Keratinocyte (primary cell): ENCODE measurements at regions not wholly inside any gene's neighbourhood (a gene's known extent, or its start where the extent isn't known, plus 50 kb on each side); places are given as distances from the start of the nearest gene placed in this dataset.

Experiments
- DNase-seq: peaks from one replicate; pipeline ENCODE4 v3.0.0-alpha.2; 2011; ENCODE audit warnings: low read depth, missing footprints, low spot score
- FAIRE-seq: peaks from 2 replicates; lab custom pipeline; 2011; peaks lifted over from hg19 to GRCh38; lab: Jason Lieb, UNC
- H2AFZ ChIP-seq: 2 replicates; pipeline ENCODE4 v1.6.0; 2012; ENCODE audit warnings: low read length, control low read depth, inconsistent platforms; ENCODE audit not compliant: control insufficient read depth
- H3K27ac ChIP-seq: 2 replicates; pipeline ENCODE4 v1.5.1; 2011; ENCODE audit warnings: low read length; ENCODE audit not compliant: control insufficient read depth, insufficient read depth
- H3K27me3 ChIP-seq: 3 replicates; pipeline ENCODE4 v1.6.0; 2011; ENCODE audit warnings: low read length; ENCODE audit not compliant: control insufficient read depth, insufficient read depth; ENCODE audit errors: extremely low read depth
- H3K36me3 ChIP-seq, 2 experiments: 2 replicates in 1 of 2; 3 replicates in 1 of 2; pipeline ENCODE4 v1.5.1; 2011; ENCODE audit warnings: low read length in 2 of 2, mild to moderate bottlenecking in 1 of 2; ENCODE audit not compliant: control insufficient read depth in 2 of 2, insufficient read depth in 2 of 2; ENCODE audit errors: extremely low read depth in 1 of 2
- H3K4me1 ChIP-seq: 3 replicates; pipeline ENCODE4 v1.5.1; 2011; ENCODE audit warnings: low read length; ENCODE audit not compliant: control insufficient read depth, insufficient read depth; ENCODE audit errors: extremely low read depth
- H3K4me2 ChIP-seq: 3 replicates; pipeline ENCODE4 v1.6.0; 2011; ENCODE audit warnings: low read depth, low read length; ENCODE audit not compliant: control insufficient read depth, insufficient read depth; ENCODE audit errors: extremely low read depth
- H3K4me3 ChIP-seq, 3 experiments: fragments of 200-600 bp in 1 of 3; sonication (generic) in 1 of 3; 2 replicates in 2 of 3; 3 replicates in 1 of 3; pipeline ENCODE4 v1.5.1; 2011 to 2016; ENCODE audit warnings: low read length in 3 of 3, mild to moderate bottlenecking in 3 of 3, control low read depth in 2 of 3, inconsistent platforms in 1 of 3, low read depth in 1 of 3, mixed read lengths in 1 of 3, mixed run types in 1 of 3, moderate library complexity in 1 of 3; ENCODE audit not compliant: control insufficient read depth in 2 of 3, insufficient read depth in 2 of 3; ENCODE audit errors: extremely low read depth in 1 of 3
- H3K79me2 ChIP-seq: 2 replicates; pipeline ENCODE4 v1.6.0; 2012; ENCODE audit warnings: low read length; ENCODE audit not compliant: control insufficient read depth, insufficient read depth
- H3K9ac ChIP-seq: 3 replicates; pipeline ENCODE4 v1.6.0; 2011; ENCODE audit warnings: low read length; ENCODE audit not compliant: control insufficient read depth, insufficient read depth; ENCODE audit errors: extremely low read depth
- H3K9me1 ChIP-seq: 3 replicates; pipeline ENCODE4 v1.6.0; 2011; ENCODE audit warnings: low read length; ENCODE audit not compliant: control insufficient read depth, insufficient read depth; ENCODE audit errors: extremely low read depth
- H3K9me3 ChIP-seq: 2 replicates; pipeline ENCODE4 v1.5.1; 2012; ENCODE audit warnings: low read depth, low read length; ENCODE audit not compliant: control insufficient read depth
- H4K20me1 ChIP-seq: 3 replicates; pipeline ENCODE4 v1.6.0; 2011; ENCODE audit warnings: low read length; ENCODE audit not compliant: control insufficient read depth, insufficient read depth; ENCODE audit errors: extremely low read depth
- CTCF ChIP-seq, 3 experiments: IDR thresholded peaks in 1 of 3; conservative IDR thresholded peaks in 1 of 3; optimal IDR thresholded peaks in 1 of 3; 2 replicates in 2 of 3; 3 replicates in 1 of 3; pipeline versions ENCODE3 to v1.5.1; 2011; ENCODE audit warnings: low read length in 3 of 3, mild to moderate bottlenecking in 3 of 3, moderate library complexity in 2 of 3, control low read depth in 1 of 3, inconsistent platforms in 1 of 3; ENCODE audit not compliant: insufficient read depth in 2 of 3; ENCODE audit errors: extremely low read depth in 1 of 3
- EZH2 ChIP-seq: IDR thresholded peaks from one replicate; pipeline ENCODE4 v1.6.1; 2012; ENCODE audit warnings: inconsistent platforms, mild to moderate bottlenecking, low read length, moderate library complexity
- dilution Hi-C: fragments of 300-500 bp; cut with MboI; formaldehyde crosslinking; loops from one replicate; pipeline ENCODE4 v1.7.0; 2020; ENCODE audit warnings: low sequenced_read_pairs; ENCODE audit not compliant: extremely low pct_ligation_motif_present

- Histone ChIP-seq H2AFZ (no peak overlapping the region), H4K20me1 (no peaks in the 10 kb centered on the region), H3K27ac (no peak overlapping the region), H3K9me3 (no peaks in the 10 kb centered on the region), H3K9ac (no peak overlapping the region), H3K36me3 (no peaks in the 10 kb centered on the region), H3K9me1 (no peaks in the 10 kb centered on the region), H3K79me2 (no peaks in the 10 kb centered on the region), H3K4me3 (no peak overlapping the region), H3K27me3 (no peaks in the 10 kb centered on the region), H3K4me1 (peaks cover 57% of the 10 kb centered on the region), H3K4me2 (no peak overlapping the region)
- DNase-seq (no peak), FAIRE-seq (no peak)
- dilution Hi-C loops: no loop called here
- TF ChIP-seq EZH2 (no peak), CTCF (optimal IDR thresholded peaks at IDR 0.05 in 1 of 3, IDR thresholded peaks at IDR 0.05 in 1 of 3, conservative IDR thresholded peaks at IDR 0.05 in 1 of 3; ENCODE audit: extremely low read depth in 1 of 3, insufficient read depth in 2 of 3, low read length in 3 of 3) (no peak)
These were observed 145.7 kb upstream of the SULF2 start for GRCh38 chr20:47931002-47931401.

GRCh38 chr20:47929368-47930115, 144.3 kb upstream of the SULF2 start:
- no peaks in the 10 kb centered on the region for H3K36me3 ChIP-seq
- peak overlapping the region; percentile 35 for H3K4me2 ChIP-seq
- FAIRE-seq (peak; percentile 26), DNase-seq (no peak)
- H3K27ac ChIP-seq: peak overlapping the region; percentile 99
- no peak overlapping the region for H3K4me3 ChIP-seq
- no peaks in the 10 kb centered on the region for H3K9me1 ChIP-seq
- peak overlapping the region; percentile 22 for H2AFZ ChIP-seq
- H3K27me3 ChIP-seq: no peaks in the 10 kb centered on the region
- H3K4me1 ChIP-seq: peaks cover 60% of the 10 kb centered on the region
- no peaks in the 10 kb centered on the region for H3K9me3 ChIP-seq
- H4K20me1 ChIP-seq: no peaks in the 10 kb centered on the region
- TF ChIP-seq CTCF (optimal IDR thresholded peaks at IDR 0.05 in 1 of 3, IDR thresholded peaks at IDR 0.05 in 1 of 3, conservative IDR thresholded peaks at IDR 0.05 in 1 of 3; ENCODE audit: extremely low read depth in 1 of 3, insufficient read depth in 2 of 3, low read length in 3 of 3): no peak
- TF ChIP-seq EZH2: no peak
- peak overlapping the region; percentile 55 for H3K9ac ChIP-seq
- no peaks in the 10 kb centered on the region for H3K79me2 ChIP-seq
- dilution Hi-C loops: no loop called here
